Activated CD4-positive, alpha-beta T cell treated with anti-CD3 and anti-CD28 coated beads, Interleukin-2, Interleukin-6, amounts not matched to agents 100 ng/mL and 50 ng/mL, durations not matched to agents 16 hours and 8 hours (primary cell): ENCODE measurements at regions not wholly inside any gene's neighbourhood (a gene's known extent, or its start where the extent isn't known, plus 50 kb on each side); places are given as distances from the start of the nearest gene placed in this dataset.

ENCODE experiments used
- DNase-seq: peaks from one replicate; pipeline ENCODE4 v3.0.0-alpha.2; 2020

DNA sequence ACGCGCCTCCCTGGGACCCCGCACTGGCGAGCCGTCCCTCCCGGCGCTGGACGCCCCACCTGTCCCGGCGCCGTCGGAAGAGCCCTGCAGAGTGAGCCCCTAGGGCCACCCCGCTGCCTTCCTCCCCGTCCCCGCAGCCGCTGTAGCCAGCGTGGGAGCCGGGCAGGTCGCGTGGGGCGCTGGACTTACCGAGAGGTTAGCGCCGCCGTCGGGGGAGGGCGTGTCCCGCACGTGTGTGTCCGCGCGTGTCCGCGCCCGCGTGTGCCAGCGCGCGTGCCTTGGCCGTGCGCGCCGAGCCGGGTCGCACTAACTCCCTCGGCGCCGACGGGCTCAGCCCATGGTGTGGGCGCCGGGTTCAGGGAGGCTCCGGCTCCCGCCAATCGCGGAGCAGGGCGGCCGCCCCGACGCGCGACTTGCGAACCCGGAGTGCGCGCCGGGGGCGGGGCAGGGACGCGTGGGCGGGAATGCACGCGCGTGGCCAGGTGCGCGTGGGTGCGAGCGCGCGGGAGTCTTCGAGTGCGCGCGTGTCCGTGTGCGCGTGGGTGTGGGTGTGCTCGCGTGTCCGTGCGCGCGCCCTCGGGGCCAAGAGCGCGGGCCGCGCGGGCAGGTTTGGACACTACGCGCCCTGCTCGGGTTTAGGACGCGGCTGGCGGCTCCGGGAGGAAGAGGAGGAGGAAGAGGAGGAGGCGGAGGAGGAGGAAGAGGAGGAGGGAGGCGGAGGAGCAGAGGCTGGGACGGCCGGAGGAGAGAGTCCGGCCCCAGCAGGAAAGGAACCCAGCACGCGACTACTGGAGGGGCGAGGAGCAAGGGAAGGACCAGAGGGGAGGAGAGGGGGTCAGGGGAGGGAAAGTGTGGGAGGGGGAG lies 145.2 kb upstream of the ETS2 start:
- no peak for DNase-seq

DNA sequence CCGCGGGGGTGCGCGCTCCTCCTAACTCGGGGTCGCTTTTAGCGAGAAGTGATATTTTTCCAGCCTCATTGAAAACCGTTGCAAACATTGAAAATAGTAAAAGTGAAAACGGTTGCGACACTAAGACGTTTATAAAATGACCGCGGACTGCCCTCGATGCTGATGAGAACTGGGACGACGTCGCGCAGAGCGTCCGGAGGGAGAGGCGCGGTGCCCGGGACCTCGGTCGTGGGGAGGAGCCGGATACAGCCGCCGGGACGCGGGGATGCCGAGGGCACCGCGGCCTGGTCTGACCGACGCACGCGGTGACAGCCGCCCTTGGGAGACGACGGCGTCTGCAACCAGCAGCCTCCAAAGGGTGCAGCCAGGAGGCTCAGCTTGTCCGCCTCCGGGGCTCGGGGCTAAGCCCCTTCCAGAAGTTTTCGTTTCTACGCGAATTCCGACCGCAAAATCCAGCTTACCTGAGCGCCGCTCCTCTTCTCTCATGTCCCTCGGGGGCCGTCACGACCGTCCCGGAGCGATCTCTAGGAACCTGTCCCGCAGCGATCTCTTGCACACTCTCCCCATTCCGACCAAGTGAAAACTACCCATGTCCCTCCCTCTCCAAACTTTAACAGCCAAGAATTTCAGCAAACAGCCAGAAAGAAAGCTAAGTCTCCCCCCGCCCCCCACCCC lies 144.4 kb upstream of the ETS2 start:
- DNase-seq, result peak; percentile 22

GRCh38 chr21:38661889-38662568 lies 143.7 kb upstream of the ETS2 start:
- no peak for DNase-seq

- DNase-seq, result no peak
Observed at GRCh38 chr21:38663282-38663681, 142.4 kb upstream of the ETS2 start.

DNA sequence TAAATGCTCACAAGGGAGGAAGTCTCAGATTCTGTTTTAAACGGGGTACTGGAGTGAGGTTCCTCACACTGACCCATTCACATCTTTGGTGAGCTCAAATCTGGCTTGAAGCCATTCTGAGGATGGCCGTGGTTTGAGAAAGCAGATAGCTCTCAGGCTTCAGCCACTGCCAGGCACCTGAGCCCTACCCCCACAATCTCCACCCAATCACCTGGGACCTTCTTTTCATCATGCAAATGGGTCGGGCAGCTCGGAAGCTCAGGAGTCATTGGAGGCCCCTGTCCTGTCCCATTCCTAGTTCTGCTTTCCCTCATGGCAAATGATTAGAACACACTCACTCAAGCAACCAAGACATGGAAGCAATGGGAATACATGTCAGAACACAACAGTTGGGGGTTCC lies 141.4 kb upstream of the ETS2 start:
- DNase-seq, result no peak

- no peak for DNase-seq
Observed at GRCh38 chr21:38664841-38665240, 140.9 kb upstream of the ETS2 start.

DNA sequence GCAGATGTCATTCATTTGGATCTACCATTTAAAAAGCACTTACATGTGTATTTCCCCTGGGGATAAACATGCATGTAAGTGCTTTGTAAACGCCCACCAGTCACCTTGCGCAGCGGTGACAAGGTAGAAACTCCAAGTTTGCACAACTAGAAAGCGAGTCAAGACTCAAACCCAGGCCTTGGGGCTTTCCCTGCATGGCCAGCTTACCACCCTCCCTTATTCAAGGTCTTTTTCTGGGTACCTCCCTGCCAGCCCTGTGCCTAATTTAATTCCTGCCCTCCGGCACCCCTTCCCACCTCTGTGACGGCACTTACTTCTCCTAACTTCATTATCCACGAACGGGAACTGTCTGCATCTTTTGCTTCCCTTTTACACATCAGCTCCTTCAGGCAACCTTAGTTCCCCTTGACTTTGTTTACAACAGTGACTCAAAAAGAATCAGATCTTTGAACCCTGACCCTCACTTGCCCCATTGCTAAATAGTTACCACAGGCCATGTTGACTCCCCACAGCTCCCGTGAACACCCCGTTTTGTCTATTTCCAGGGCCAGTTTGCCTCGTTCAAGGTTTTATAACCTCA lies 138.3 kb upstream of the ETS2 start:
- DNase-seq, result no peak

- no peak for DNase-seq
Observed at GRCh38 chr21:38668067-38668466, 137.7 kb upstream of the ETS2 start.

DNA sequence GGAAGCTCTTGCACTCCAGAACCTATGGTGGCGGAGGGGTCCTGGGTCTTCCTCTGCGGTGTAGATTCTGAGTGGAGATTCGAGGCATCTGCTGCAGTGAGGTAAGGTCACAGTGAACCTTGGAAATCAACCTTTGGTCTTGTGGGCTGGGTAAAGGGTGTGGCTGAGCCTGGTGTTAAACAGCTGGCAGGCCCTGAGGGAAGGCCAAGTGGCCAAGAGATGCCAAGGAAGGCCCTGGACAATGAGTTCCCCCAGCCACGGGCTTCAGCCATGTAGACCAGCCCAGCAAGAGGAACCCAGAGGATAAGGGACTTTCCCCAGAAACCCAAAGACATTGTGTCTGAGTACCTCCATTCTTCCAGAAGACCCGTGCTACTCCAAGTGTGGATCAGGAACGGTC lies 137.2 kb upstream of the ETS2 start:
- no peak for DNase-seq

- DNase-seq, result peak; percentile 20
Observed at GRCh38 chr21:38669186-38669585, 136.5 kb upstream of the ETS2 start.

- DNase-seq, result no peak
Observed at GRCh38 chr21:38670861-38671260, 134.9 kb upstream of the ETS2 start.

DNA sequence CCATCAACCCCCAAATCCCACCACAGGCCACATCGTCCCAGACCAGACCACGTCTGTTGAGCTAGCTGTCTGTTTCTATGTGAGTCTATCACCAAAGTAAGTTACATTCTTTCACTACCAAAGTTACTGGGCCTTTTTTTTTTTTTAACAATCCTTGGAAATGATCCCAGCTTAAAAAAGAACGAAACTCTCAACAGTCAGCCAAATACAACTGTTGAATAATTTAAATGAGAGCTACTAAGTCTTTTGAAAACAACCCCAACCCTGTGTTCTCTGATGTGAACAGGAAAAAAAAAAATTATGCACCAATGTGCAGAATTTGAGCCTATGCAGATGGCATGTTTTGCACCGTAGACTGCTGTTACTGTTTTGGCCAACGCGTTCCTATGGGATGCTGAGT lies 134.0 kb upstream of the ETS2 start:
- DNase-seq, result no peak

DNA sequence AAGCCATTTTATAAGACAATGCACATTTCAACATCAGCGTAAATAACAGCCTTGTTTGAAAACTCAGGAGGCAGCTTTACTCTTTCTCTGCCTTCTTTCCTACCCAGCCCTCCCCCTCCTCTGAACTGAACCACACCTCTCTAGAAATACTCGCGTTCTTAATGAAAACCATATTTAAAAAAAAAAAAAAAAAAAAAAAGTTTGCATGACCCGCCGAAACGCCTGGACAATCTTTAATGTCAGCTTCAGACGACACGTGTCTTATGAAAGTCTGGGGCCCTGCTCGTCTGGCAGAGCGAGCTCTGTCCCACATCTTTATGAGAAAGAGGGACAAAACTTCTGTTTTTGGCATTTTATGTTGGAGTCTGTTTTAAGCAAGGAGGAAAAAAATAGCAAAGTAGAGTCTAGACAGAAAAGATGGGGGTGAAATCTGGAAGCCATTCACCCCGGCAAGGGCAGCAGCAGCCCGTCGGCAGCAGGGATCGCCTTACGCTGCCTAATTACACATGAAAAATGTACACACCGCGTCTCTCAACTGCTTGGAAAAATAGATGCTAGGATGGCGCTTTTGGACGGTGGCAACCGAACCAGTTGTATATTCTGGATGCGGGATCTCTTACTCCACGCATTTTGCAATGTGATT lies 130.4 kb upstream of the ETS2 start:
- no peak for DNase-seq

- DNase-seq, result no peak
Observed at GRCh38 chr21:38678827-38679226, 126.9 kb upstream of the ETS2 start.

DNA sequence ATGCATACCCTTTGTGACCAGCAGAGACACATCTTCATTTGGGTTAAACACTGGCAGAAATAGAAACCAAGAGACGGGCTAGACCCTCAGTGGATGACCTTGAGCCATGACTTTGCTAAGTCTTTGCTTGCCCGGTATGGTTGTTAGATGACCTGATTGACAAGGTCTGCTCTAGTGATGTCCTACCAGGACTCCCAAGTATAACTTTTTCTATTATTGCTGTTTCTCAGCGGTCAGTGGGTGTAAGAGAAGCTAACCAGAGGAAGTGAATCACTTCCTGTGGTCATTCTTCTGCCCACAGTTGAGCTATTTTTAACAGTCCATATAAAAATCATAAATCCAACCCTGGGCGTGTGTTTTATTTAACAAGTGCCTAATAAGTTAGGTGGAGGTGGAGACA lies 126.2 kb upstream of the ETS2 start:
- no peak for DNase-seq

DNA sequence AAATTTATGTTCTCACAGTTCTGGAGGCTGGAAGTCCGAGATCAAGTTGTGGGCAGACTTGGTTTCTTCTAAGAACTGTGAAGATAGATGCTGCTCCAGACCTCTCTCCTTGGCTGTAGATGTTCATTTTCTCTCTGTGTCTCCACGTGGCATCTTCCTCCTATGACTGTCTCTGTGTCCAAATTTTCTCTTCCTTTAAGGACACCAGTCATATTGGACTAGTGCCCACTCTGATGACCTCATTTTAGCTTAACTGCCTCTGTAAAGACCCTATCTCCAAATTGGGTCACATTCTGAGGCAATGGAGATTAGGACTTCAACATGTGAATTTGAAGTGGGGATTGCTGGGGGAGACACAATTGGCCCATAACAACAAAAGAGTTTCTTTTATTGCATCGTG lies 125.3 kb upstream of the ETS2 start:
- DNase-seq, result no peak

- no peak for DNase-seq
Observed at GRCh38 chr21:38683222-38683621, 122.5 kb upstream of the ETS2 start.

DNA sequence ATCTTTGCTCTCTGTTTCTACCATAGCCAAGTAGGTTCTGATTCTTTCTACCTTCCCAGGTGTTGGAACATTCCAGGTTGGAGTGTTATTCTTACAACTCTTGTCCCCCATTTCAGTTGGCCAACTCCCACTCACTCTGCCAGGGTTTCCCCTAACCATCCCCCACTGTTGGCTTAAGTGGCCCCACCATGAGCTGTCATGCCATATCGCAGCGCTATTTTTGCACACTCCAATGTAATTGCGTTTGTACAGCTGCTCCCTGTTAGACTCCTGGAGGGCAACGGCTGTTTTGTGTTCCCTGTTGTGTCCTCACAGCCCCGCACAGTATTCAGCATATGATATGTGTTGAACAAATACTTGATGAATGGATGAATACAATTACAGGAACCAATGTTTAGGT lies 117.7 kb upstream of the ETS2 start:
- DNase-seq, result no peak

GRCh38 chr21:38691631-38692030 lies 114.1 kb upstream of the ETS2 start:
- DNase-seq, result no peak

- no peak for DNase-seq
Observed at GRCh38 chr21:38696579-38696978, 109.2 kb upstream of the ETS2 start.

DNA sequence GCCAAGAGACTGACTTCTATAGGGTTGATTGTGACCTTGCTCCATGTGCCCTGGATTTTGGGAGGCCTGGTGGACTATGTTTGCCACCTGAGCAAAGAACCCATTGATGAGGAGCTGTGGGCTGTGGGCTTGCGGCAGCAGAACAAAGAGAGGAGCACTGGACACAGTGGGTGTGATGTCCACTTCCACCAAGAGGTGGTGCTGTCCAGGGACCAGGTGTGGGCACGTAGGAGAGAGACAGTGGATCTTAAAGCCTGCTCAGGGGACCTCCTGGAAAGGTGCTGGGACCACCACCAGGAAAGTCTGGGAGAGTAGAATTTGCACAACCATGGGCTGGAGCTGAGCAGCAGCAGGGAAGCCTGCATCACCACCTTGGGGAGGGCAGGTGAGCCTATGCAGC lies 106.7 kb upstream of the ETS2 start:
- DNase-seq, result no peak

- no peak for DNase-seq
Observed at GRCh38 chr21:38702196-38702595, 103.5 kb upstream of the ETS2 start.

DNA sequence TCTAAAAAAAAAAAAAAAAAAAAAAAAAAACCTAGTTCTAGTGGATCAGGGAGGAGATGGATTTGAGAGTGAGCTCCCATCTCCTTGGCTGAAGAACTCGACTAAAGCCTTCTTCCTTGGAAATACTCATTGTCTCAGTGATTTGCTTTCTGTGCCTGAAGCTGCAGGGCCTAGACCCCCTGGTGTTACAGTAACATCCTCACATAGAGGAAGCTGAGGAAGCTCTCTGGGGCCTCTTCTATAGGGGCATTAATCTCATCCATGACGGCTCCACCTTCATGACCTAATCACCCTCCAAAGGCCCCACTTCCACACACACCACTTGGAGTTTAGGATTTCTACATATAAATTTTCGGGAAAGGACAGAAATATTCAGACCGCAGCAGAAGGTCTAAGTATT lies 95.9 kb upstream of the ETS2 start:
- no peak for DNase-seq
